IPS DF 6.9 (cell line): ENCODE measurements at regions not wholly inside any gene's neighbourhood (a gene's known extent, or its start where the extent isn't known, plus 50 kb on each side); places are given as distances from the start of the nearest gene placed in this dataset.

ENCODE experiments used
- DNase-seq: peaks from one replicate; pipeline ENCODE4 v3.0.0-alpha.2; 2013; ENCODE audit warnings: low read depth, low spot score
- H3K27ac ChIP-seq: one replicate; pipeline ENCODE4 v1.5.1; 2013; ENCODE audit warnings: low read length, control low read depth
- H3K27me3 ChIP-seq: 2 replicates; pipeline ENCODE4 v1.6.1; 2013; ENCODE audit warnings: mild to moderate bottlenecking, low read length; ENCODE audit not compliant: control insufficient read depth, insufficient read depth
- H3K36me3 ChIP-seq: 2 replicates; pipeline ENCODE4 v1.6.1; 2013; ENCODE audit warnings: low read length; ENCODE audit not compliant: control insufficient read depth, insufficient read depth
- H3K4me1 ChIP-seq: 2 replicates; pipeline ENCODE4 v1.6.1; 2013; ENCODE audit warnings: low read length; ENCODE audit not compliant: control insufficient read depth, insufficient read depth
- H3K4me3 ChIP-seq: 2 replicates; pipeline ENCODE4 v1.5.1; 2013; ENCODE audit warnings: mild to moderate bottlenecking, low read length
- H3K9me3 ChIP-seq: 2 replicates; pipeline ENCODE4 v1.6.1; 2013; ENCODE audit warnings: low read length, inconsistent platforms; ENCODE audit not compliant: control insufficient read depth, insufficient read depth
- WGBS: extraction: QIAGEN DNeasy Blood & Tissue Kit; methylation state at CpG from one replicate; pipeline ENCODE4 v1.1.7; 2013; ENCODE audit warnings: mixed read lengths, missing lambda C conversion rate; ENCODE audit not compliant: insufficient read length, insufficient coverage; 5-methylcytosine and 5-hydroxymethylcytosine counted together

GRCh38 chr20:11232896-11233295 lies 559.1 kb upstream of the JAG1 start:
- H3K27me3 ChIP-seq = no peaks in the 10 kb centered on the region

GRCh38 chr20:11234181-11234580 lies 560.4 kb upstream of the JAG1 start:
- Histone ChIP-seq H3K36me3 (no peaks in the 10 kb centered on the region), H3K4me3 (no peak overlapping the region), H3K4me1 (no peaks in the 10 kb centered on the region), H3K27me3 (no peaks in the 10 kb centered on the region), H3K9me3 (no peaks in the 10 kb centered on the region), H3K27ac (no peak overlapping the region)
- no peak for DNase-seq
- WGBS = no CpG with 5 or more reads among the region's 1 CpG

More at GRCh38 chr20:11232896-11233295, 559.1 kb upstream of the JAG1 start:
- H3K36me3 ChIP-seq = no peaks in the 10 kb centered on the region
- no peak for DNase-seq
- H3K27ac ChIP-seq = no peak overlapping the region
- H3K4me1 ChIP-seq = no peaks in the 10 kb centered on the region
- H3K9me3 ChIP-seq = no peaks in the 10 kb centered on the region
- H3K4me3 ChIP-seq = no peak overlapping the region
- no CpG with 5 or more reads among the region's 8 CpGs for WGBS

GRCh38 chr20:11234608-11235007 lies 560.8 kb upstream of the JAG1 start:
- no CpG with 5 or more reads among the region's 1 CpG for WGBS
- Histone ChIP-seq H3K36me3 (no peaks in the 10 kb centered on the region), H3K4me3 (no peak overlapping the region), H3K27me3 (no peaks in the 10 kb centered on the region), H3K27ac (no peak overlapping the region), H3K9me3 (no peaks in the 10 kb centered on the region), H3K4me1 (no peaks in the 10 kb centered on the region)
- DNase-seq = no peak

- H3K4me1 ChIP-seq = no peaks in the 10 kb centered on the region
- no peaks in the 10 kb centered on the region for H3K36me3 ChIP-seq
- H3K27me3 ChIP-seq = no peaks in the 10 kb centered on the region
- no peak overlapping the region for H3K27ac ChIP-seq
- H3K4me3 ChIP-seq = no peak overlapping the region
- no peaks in the 10 kb centered on the region for H3K9me3 ChIP-seq
- no peak for DNase-seq
- WGBS = 100% methylated on average over 1 of the region's 3 CpGs
Observed at GRCh38 chr20:11235058-11235457, 561.3 kb upstream of the JAG1 start.

GRCh38 chr20:11242320-11242719 lies 568.5 kb upstream of the JAG1 start:
- no CpG with 5 or more reads among the region's 2 CpGs for WGBS
- Histone ChIP-seq H3K27me3 (no peaks in the 10 kb centered on the region), H3K4me3 (no peak overlapping the region)

GRCh38 chr20:11245431-11245830 lies 571.6 kb upstream of the JAG1 start:
- Histone ChIP-seq H3K4me3 (no peak overlapping the region), H3K36me3 (no peaks in the 10 kb centered on the region), H3K27me3 (no peaks in the 10 kb centered on the region), H3K4me1 (no peaks in the 10 kb centered on the region), H3K9me3 (no peaks in the 10 kb centered on the region), H3K27ac (no peak overlapping the region)
- DNase-seq = no peak

More at GRCh38 chr20:11242320-11242719, 568.5 kb upstream of the JAG1 start:
- Histone ChIP-seq H3K27ac (no peak overlapping the region), H3K4me1 (no peaks in the 10 kb centered on the region), H3K36me3 (no peaks in the 10 kb centered on the region), H3K9me3 (no peaks in the 10 kb centered on the region)
- no peak for DNase-seq

- H3K27me3 ChIP-seq = no peaks in the 10 kb centered on the region
- no peaks in the 10 kb centered on the region for H3K36me3 ChIP-seq
- no CpG with 5 or more reads among the region's 5 CpGs for WGBS
- H3K4me1 ChIP-seq = no peaks in the 10 kb centered on the region
- H3K27ac ChIP-seq = no peak overlapping the region
- no peak for DNase-seq
- no peaks in the 10 kb centered on the region for H3K9me3 ChIP-seq
- H3K4me3 ChIP-seq = no peak overlapping the region
Observed at GRCh38 chr20:11246251-11246775, 572.5 kb upstream of the JAG1 start.

GRCh38 chr20:11247046-11248010 lies 573.5 kb upstream of the JAG1 start:
- Histone ChIP-seq H3K27me3 (no peaks in the 10 kb centered on the region), H3K36me3 (no peaks in the 10 kb centered on the region), H3K9me3 (no peaks in the 10 kb centered on the region), H3K4me3 (no peak overlapping the region), H3K4me1 (no peaks in the 10 kb centered on the region), H3K27ac (no peak overlapping the region)
- no peak for DNase-seq
- WGBS = no CpG with 5 or more reads among the region's 11 CpGs

- no peak overlapping the region for H3K27ac ChIP-seq
- WGBS = no CpG with 5 or more reads among the region's 3 CpGs
Observed at GRCh38 chr20:11248011-11248409, 574.2 kb upstream of the JAG1 start.

GRCh38 chr20:11248687-11249638 lies 575.2 kb upstream of the JAG1 start:
- DNase-seq = no peak
- Histone ChIP-seq H3K4me3 (no peak overlapping the region), H3K9me3 (no peaks in the 10 kb centered on the region), H3K36me3 (no peaks in the 10 kb centered on the region), H3K27me3 (no peaks in the 10 kb centered on the region), H3K27ac (no peak overlapping the region), H3K4me1 (no peaks in the 10 kb centered on the region)
- WGBS = no CpG with 5 or more reads among the region's 9 CpGs

More at GRCh38 chr20:11248011-11248409, 574.2 kb upstream of the JAG1 start:
- Histone ChIP-seq H3K4me1 (no peaks in the 10 kb centered on the region), H3K9me3 (no peaks in the 10 kb centered on the region), H3K4me3 (no peak overlapping the region), H3K36me3 (no peaks in the 10 kb centered on the region), H3K27me3 (no peaks in the 10 kb centered on the region)
- no peak for DNase-seq
